Retina (tissue), 1 donor: ENCODE measurements at regions not wholly inside any gene's neighbourhood (a gene's known extent, or its start where the extent isn't known, plus 50 kb on each side); places are given as distances from the start of the nearest gene placed in this dataset.
"Not testable (repeated sequence)": the region's sequence is repeated elsewhere in the genome, so short reads cannot be mapped to it uniquely, and the experiment has no call there.

Experiments
- DNase-seq: peaks from one replicate; pipeline ENCODE4 v3.0.0-alpha.2; 2016

DNA sequence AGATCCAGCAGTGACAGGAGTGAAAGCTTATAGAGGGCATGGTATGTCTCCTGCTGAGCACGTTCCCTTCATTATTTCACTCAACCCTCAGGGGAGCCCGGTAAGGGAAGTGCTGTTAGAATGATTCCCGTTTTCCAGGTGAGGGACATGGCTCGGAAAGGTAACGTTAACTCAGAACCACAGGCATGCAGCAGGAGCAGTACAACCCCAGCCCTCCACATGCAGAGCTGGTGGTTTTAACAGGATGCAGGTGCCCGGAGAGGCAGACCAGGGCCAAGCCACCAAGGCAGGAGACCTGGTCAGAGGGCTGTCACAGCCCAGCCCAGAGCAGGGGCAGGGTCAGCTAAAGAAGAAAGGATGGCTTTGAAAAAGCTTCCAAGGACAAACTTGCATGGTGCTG, 268.5 kb downstream of the SH3BP4 start:
- no peak for DNase-seq

DNA sequence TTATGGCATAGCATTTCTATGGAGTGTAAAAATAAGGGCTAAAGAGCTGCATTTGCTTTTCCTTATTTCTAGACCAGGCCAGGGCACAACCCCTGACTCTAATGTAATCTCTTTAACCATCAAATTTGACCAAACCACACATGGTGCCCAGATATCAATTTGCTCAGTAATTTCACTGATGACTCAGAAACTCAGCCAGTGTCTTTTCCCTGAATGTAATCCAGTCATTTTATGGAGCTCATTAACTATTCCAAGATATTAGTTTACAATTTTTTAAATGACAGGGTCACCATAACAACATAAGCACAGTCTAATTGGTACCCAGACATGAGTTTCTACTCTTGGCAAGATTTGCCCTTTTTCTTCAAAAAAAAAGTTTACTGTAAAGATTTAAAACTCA, 270.8 kb upstream of the AGAP1 start:
- DNase-seq, result no peak

DNA sequence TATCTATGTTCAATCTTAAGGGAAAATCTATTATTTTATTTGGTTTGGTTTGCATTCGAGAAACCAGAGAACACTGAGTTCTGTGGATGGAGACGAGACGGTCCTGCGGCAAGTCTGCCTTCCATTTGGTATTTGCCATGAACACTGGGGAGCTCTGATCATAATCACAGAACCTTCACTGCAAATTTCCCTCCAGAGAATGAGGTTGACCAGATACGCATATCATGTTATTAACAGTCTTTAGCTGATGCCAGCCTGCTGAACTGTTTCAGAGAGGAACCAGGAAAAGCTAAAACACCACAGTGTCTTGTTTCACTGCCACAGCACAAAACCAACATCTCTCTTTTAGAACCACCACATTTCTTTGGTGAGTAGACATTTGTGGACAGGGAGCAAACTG, 269.4 kb upstream of the AGAP1 start:
- no peak for DNase-seq

DNA sequence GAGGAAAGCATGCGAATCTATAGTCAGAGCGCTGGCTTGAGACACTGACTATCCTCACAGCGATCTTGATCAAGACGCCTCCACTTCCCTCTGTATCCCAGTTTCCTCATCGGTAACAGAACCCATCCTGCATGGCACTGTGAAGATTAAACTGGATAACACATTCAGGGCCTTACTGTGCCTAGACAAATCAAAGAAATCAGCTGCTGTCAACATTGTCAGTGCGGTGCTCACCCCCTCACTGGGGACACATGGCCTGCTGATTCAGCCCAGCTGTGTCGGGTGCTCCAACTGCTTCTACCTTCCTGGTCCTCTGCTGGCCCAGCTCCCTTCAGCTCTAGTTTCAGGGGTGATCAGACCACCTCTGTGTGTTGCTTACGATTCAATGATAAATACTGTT, 268.6 kb upstream of the AGAP1 start:
- DNase-seq, result no peak

DNA sequence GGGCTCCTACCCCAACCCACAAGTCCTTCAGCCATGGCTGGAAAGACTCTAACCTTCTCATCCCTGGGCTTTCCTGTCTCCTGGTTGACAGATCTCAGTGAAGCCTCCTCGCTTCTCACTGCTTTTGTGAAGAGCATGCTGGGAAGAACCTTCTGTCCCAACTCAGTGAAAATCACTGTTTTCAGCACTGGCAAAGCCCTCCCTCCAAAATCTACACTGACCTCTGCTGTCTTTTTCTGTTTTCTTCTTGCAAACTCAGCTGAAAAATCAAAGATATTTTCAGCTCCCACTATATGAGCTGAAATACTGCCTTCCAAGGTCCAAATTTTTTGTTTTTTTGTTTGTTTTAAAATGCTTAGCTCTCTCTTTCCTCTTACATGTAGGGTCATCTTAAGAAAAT, 266.3 kb upstream of the AGAP1 start:
- no peak for DNase-seq

DNA sequence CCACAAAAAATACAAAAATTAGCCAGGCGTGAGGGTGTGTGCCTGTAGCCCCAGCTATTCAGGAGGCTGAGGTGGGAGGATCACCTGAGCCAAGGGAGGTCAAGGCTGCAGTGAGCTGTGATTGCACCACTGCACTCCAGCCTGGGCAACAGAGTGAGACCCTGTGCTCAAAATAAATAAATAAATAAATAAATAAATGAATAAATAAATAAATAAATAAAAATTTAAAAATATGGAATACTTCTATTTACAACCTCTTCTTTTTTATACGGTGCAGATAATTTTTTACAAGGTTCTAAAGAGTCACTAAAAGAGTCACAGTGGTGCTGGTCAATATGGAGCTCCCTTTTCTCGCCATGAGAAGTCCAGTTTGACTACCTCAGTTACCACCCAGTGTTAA, 265.4 kb upstream of the AGAP1 start:
- DNase-seq, result not testable (repeated sequence)

DNA sequence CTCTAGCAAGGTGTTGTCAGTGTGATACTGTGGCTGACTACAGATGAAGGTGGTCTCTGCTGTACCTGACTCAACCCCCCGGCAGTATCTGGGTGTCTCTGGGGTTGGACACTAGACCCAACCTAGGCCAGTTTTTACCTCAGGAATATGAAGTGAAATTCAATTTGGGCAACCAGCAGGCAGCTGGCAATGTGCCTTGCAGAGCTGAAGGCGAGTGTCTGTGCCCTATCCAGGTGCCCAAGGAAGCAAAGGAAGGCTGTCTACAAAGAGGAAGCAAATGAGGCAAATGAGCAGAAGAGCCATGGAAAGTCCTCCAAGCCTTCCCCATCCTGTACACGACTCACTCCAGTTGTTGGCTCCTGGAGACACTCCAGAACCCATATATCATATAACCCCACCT, 264.6 kb upstream of the AGAP1 start:
- no peak for DNase-seq

DNA sequence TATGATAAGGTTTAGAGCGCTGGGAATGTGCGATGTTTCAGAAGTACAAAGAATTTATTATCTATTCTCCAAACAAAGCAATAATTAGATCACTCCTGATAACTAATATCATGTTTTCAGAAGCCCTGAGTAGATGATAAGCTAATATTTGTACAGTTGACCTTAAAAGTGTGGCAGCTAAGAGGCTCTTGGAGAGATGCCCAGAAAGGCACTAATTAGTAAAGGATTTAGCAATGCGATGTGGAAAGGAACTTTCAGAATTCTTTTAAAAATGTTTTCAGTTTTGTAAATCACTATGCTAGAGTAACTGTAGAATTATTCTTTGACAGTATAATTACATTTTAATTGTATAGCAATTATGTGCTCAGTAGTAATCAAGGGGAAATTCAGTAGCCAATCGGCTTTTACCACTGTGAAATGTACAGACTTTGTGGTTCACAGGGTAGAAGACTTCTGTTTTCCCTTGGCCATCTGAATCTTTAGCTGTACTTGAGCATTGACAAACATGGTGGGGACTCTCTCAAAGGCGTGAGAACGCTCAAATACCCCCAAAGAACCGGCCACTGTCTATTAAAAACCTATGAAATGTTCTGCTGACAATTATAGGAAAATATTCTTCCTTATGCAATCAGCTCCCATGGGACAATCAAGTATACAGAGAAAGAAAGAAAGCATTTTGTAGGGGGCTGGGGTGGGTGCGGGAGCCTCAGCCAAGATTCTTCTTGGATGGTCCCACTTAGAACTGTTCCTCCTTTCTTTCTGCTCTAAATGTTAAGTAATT, 262.8 kb upstream of the AGAP1 start:
- no peak for DNase-seq

DNA sequence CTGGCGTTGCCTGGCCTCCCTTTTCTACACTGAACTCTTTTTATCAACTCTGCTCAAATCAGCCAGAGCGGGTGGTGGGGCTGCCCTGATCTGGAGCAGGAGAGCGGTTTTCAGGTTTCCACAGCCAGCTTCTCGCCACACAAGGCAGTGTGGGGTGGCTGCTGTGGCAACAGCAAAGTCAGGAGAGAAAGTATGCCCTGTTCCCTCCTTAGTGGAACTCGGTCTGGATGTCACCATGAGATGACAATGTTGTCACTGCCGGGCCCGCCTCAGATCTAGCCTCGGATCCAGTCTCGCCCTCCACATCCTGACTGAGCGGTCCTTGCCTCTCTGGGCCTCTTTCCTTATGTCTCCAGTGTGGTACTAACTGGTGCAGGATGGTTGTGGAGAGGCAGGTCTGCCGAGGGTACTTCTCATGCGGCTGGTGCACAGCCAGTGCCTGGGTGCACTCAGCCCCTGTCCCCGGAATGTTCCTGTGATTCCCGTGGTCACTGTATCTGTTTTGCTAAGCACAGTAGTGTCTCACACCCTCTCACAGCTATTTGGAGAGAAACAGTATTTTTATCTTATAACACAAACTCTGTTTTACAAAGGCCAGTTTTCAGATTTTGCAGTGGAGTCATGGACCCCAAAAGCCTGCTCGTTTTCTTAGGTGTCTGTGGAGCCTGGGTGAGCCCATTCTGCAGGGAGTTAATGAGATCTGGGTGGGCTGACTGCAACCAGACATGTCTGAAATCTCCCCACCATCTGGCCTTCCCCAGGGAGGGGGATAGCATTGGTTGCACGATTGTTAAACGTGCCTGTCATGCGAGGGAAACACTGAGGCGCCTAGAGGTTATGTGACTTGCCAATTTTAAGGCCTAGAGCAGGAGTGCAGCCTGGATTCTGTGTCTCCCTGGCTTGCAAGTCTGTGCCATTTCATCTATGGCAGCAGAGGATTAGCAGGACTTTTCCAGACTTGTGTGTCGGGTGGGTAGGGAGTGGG, 261.1 kb upstream of the AGAP1 start:
- DNase-seq, result no peak

DNA sequence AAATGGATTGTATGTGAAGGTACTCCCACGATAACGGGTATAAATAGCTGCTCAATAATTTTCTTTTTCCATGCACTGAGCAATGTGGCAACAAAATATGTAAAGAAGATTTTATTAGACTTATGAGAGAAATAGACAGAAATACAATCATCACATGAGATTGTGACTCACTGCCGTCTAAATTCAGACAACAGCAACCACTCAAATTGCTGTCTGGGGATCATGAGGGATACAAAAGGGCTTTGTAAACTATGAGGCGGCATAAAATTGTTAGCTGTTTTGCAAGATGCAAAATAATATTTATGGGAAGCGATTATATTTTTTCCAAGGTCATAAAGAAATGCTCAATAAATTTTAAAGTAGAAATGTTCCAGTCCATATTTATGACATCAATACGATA, 259.1 kb upstream of the AGAP1 start:
- DNase-seq, result no peak

DNA sequence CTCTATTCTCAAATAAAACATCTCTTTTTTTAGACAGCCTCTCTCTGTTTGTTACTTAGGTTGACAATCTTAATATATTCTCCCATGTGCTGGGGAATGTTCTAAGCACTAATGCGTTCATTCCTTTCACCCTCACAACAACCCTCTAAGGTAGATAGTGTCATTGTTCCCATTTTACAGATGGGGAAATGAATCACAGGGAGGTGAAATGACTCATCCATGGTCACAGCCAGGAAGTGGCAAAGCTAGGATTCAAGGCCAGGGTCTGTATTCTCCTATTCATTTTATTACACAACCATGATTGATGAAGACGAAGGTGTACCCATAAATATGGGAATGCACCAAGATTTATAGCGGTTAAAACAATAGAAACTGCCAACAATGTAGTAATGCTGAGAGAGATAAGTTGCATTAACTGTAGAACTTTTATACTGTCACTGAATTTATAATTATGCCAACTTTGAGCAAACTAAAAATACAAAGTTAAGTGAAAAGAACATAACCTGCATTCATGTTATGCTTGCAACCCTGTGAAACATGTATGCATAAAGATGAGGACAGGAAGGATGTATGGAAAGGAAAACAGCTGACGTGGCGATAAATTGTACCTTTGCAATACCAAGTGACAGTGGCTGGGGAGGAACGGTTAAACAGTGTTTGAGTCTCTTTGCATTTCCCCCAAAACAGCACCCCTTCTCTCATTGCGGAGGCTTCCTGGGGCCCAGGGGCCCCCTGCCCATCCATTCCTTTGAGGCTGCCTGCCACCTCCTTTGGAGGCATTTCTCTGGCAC, 257.7 kb upstream of the AGAP1 start:
- DNase-seq, result no peak

DNA sequence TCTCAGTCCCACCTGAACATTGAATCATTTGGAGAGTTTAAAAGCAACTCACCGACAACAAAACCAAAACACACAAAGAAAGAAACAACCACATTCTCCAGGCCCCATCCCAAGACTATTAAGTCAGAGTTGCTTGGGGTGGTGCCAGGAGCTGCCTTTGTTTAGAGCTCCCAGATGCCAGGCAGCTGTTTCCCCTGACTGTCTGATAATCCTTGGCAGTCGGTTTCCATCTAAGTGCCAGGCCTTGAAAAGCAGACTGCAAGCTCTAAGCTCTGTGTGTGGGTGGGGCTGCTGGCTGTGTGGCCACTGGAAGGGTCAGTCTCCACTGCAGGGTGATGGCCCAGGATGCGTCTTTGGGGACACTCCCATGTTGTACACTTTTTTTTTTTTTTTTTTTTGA, 255.3 kb upstream of the AGAP1 start:
- no peak for DNase-seq

DNA sequence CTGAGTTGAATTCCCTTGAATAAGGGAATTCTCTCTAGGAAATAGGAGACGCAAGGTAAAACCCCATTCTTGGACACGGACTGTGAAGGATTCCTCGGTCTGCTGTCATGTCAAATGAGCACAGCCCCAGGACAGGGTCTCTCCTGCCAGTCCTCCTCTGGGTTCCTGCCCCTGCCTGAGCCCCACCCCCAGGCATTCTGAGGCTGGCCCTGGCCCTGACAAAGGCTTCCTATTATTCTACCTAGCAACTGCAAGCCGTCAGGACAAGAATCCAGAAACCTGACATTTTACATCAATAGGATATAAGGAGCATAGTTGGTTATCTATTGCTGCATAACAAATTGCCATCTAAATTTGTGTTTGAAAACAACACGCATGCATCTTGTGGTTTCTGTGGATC, 253.3 kb upstream of the AGAP1 start:
- no peak for DNase-seq

DNA sequence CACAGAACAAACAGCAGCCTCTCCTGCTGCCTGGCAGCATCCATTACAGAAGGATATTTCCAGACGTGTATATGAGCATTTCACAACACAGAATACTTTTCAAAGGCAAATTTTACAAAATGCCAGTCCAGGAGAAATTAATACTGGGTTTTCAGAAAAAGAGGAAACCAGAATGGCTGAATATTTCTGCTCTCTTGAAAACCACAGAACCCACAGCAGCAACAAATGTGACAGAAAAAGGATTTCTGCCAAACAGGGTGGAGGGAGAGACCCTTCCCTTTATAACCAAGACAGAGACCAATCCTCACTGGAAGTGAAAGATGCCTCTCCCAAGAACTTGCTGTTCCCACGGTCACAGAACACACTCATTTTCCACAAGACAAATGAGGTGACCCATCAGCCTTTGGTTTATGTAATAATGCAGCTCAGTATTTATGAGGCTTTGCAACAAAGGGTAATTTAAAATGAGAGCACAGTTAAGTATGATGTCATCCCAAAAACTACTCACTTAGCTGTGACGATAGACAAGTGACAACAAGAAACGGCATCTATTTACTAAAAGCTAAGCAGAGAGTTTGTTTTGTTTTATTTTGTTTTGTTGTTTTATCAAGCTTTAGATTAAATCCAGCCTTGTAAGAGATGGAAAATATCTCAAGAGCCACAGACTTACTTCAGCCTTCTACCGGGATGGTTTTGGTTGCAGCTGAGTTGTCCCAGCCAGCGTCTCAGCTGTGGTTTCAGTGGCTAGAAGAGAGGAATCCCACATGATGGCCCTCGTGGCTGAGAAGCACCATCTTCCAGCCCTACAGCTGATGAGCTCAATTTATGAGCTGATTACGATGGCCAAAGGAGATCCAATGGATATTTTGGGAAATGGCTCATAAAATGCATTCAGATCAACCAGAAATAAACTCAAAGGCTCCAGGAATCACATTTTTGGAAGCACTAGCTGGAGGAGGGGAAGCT, 249.3 kb upstream of the AGAP1 start:
- DNase-seq, result no peak

DNA sequence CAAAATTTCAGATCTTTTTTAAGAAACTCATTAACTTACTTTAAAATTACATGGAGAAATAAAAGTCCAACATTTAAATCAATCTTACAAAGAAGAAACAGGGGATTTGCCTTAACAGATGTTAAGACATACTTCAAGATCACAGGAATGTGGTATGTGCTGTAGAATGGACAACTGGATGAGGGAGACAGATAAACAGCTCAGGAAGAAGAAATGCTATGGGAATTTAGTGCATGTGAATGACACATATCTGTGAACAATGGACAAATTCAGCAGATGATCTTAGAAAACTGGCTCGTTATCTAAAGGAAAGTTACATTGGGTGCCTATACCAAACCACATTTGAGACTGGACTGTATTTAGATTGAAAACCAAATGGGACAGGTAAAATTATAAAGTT, 246.8 kb upstream of the AGAP1 start:
- no peak for DNase-seq

DNA sequence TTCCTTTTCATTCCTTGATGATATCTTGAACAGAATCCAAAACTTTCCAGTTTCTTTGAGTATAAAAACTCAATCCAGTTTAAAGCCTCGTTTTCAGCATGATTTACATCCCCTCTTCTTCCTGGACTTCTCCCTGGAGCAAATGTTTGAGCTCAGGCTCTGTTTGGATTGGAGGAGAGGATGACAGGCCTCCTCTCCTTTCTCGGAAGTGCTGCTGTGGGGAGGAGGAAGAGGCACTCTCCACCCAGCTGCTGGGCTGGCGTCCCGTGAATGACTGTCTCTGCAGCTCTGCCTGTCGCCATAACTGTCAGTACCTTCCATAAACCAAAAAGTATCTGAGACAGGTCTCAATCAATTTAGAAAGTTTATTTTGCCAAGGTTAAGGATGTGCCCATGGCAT, 238.2 kb upstream of the AGAP1 start:
- DNase-seq, result no peak

DNA sequence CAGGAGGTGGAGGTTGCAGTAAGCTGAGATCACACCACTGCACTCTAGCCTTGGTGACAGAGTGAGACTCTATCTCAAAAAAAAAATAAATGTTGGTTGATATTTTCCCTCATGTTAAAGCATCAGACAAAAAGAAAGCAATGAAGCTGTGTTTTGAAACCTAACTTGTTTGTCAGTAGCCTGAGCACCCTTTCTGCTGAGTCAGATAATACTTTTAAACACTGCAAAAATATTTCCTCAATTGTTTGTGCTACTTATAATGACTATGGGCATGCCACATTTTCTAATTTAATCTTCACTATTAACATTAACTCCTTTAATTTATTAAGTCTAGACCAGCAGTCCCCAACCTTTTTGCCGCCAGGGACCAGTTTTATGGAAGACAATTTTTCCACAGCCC, 236.3 kb upstream of the AGAP1 start:
- DNase-seq, result no peak

DNA sequence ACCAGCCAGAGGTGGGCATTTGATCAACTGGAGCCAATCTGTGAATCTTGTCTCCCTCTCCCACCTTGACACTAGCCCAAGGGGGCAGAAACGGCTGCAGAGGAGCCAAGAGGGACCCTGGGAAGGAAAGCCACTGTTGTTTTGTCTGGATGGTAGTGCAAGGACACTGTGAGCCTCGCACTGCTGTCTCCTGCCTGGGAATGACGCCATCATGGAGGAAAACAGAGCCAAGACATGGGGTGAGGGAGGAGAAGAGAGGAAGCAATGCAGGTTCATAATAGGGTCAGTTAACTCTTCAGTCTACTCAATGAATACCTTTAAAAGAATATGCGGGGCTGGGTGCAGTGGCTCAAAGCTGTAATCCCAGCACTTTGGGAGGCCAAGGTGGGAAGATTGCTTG, 231.1 kb upstream of the AGAP1 start:
- DNase-seq, result no peak

DNA sequence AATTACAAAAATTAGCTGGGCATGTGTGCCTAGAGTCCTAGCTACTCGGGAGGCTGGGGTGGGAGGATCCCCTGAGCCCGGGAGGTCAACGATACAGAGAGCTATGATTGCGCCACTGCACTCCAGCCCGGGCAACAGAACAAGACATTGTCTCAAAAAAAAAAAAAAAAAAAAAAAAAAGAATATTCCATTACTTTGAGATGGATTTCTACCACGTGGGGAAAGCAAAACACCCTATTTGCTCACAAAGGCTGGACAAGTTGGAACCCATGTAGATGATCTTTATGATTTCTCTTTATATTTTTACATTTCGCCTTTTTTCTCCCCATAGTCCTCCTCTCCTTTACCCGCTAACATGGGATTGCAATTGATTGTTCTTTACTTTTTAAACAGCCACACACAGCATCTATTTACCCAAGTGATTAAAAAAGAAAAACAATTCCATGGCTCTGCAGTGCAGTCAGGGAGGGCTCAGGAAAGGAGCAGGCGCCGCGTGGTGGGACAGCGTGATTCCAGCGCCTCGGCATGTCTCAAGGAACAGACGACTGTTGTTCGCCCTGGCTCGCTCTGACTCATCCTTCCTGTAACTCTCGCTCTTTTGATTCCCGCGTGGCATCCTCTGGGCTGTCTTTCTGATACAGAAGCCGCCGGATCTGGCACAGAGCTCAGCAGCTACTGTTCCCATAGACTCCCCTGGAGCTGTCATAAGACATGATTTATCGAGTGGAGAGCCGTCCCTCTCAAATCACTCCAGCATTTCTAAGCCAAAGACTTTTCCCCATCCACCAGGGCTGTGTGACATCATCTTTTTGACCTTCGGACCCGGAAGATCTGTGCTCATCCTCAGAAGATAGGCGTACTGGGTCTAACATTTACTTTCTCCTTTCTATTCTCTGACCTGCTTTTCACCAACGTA, 230.4 kb upstream of the AGAP1 start:
- peak; percentile 40 for DNase-seq

DNA sequence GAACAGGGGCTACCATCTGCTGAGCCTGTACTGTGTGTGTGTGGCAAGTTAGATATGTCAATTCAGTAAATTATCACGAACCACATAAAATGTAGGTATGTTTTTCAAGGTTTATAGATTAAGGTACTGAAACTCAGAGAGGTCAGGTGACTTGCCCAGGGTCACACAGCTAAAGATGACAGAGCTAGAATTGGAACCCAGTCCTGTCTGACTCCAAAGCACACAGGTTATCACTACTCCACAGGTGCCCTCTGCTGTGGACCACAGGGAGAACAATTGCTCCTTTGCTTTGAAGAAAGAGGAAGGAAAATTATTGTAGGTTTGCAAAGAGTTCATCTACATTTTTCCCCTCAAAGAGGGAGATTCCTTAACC, 229.7 kb upstream of the AGAP1 start:
- DNase-seq, result no peak

DNA sequence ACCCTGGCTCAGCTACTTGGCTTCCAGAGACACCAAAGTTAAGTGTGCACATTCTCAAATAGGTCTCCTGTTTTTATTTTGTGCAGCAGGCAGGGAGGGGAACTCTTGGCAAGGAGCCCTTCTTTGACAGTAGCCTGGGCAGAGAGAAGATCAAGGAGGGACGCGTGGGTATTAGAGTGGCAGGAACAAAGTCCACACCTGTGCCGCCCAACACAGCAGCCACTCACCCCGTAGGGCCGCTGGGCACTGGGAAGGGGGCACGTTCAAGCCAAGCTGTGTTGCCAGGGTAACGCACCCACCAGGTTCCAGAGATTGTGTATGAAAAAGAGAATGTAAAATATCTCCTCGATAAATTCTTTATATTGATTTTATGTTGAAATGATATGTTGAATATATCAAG, 229.3 kb upstream of the AGAP1 start:
- DNase-seq, result no peak
